Vagina (tissue), 2 donors: ENCODE measurements at regions not wholly inside any gene's neighbourhood (a gene's known extent, or its start where the extent isn't known, plus 50 kb on each side); places are given as distances from the start of the nearest gene placed in this dataset.

Source experiments
- CTCF ChIP-seq, 3 experiments: fragments of 450-650 bp in 2 of 3; fragments of 200-600 bp in 1 of 3; sonication (generic) in 1 of 3; IDR thresholded peaks; one replicate each; pipeline ENCODE4 v1.5.1; 2017 to 2019; ENCODE audit warnings: antibody characterized with exemption in 3 of 3, mild to moderate bottlenecking in 2 of 3, moderate library complexity in 2 of 3
- POLR2A ChIP-seq, 2 donors: fragments of 450-650 bp; IDR thresholded peaks; one replicate each; pipeline ENCODE4 v1.6.1; 2017; ENCODE audit warnings: antibody characterized with exemption in 2 of 2, mild to moderate bottlenecking in 2 of 2, moderate library complexity in 2 of 2

- no peak for TF ChIP-seq CTCF (IDR thresholded peaks at IDR 0.05)
- no peak for TF ChIP-seq POLR2A (IDR thresholded peaks at IDR 0.05)
Measured at GRCh38 chr18:40367576-40367975, 1587.5 kb upstream of the PIK3C3 start.
